Adipocyte (in vitro differentiated cells): ENCODE measurements at regions not wholly inside any gene's neighbourhood (a gene's known extent, or its start where the extent isn't known, plus 50 kb on each side); places are given as distances from the start of the nearest gene placed in this dataset.
"Not testable (repeated sequence)": the region's sequence is repeated elsewhere in the genome, so short reads cannot be mapped to it uniquely, and the experiment has no call there.

Experiments used
- DNase-seq: peaks from one replicate; pipeline ENCODE4 v3.0.0-alpha.2; 2015; ENCODE audit warnings: low read depth
- H3K27me3 ChIP-seq: replicated peaks from 2 replicates; pipeline ENCODE4 v1.7.0; 2013; ENCODE audit warnings: mild to moderate bottlenecking, low read length, moderate library complexity; ENCODE audit not compliant: control insufficient read depth, insufficient read depth
- H3K36me3 ChIP-seq: 2 replicates; pipeline ENCODE4 v1.7.0; 2013; ENCODE audit warnings: low read length, mild to moderate bottlenecking, moderate library complexity; ENCODE audit not compliant: control insufficient read depth, insufficient read depth, severe bottlenecking
- H3K4me1 ChIP-seq: 2 replicates; pipeline ENCODE4 v1.7.0; 2013; ENCODE audit warnings: mild to moderate bottlenecking, low read length, moderate library complexity; ENCODE audit not compliant: control insufficient read depth, insufficient read depth
- H3K4me3 ChIP-seq: 2 replicates; pipeline ENCODE4 v1.7.0; 2013; ENCODE audit warnings: mild to moderate bottlenecking, low read length, moderate library complexity
- H3K9ac ChIP-seq: 2 replicates; pipeline ENCODE4 v1.7.0; 2013; ENCODE audit warnings: mild to moderate bottlenecking, low read length, moderate library complexity
- H3K9me3 ChIP-seq: 2 replicates; pipeline ENCODE4 v1.7.0; 2013; ENCODE audit warnings: mild to moderate bottlenecking, low read length, moderate library complexity; ENCODE audit not compliant: control insufficient read depth

DNA sequence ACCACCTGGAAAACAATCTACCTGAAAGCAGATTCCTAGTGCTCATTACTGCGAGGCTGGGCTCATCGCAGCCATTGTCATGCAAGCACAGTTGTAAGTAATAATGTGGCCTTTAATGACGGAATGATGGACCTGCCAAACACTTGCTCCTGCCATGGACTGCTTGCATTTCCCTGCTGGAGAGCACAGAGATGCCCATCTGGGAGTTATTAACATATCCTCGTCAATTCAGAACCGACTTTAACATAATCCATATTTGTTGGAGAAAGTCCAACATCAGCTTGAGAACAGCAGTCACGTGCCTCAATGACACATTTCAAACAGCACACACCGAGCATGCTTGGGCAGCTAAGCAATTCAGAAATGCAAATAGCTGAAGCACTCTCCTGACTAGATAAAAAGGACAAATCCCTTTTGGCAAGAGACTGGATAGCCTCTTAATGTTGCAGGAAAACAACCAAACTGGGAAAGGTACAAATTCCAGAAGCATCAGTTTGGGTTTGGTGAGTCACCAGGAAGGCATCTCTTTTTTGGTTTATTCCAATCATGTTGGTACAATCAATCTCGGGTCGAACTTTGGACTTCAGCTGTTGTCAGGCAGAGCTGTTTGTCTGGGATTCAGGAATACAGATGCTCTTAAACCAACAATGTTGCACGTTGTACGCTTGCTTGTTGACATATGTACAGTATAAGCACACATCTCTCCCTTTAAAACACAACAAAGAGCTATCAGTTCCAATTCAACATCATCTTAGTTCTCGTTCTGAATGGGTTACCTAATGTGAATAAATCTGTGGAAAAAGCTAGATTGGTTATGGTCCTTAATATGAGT lies 395.8 kb downstream of the LNPK start:
- Histone ChIP-seq H3K27me3 (no peaks in the 10 kb centered on the region), H3K4me1 (peaks cover 35% of the 10 kb centered on the region), H3K9me3 (no peaks in the 10 kb centered on the region), H3K36me3 (no peaks in the 10 kb centered on the region), H3K4me3 (peak overlapping the region; percentile 2), H3K9ac (no peak overlapping the region)
- peak; percentile 88 for DNase-seq

GRCh38 chr2:175605640-175606009 lies 396.4 kb downstream of the LNPK start:
- Histone ChIP-seq H3K4me3 (no peak overlapping the region), H3K4me1 (peaks cover 39% of the 10 kb centered on the region), H3K36me3 (no peaks in the 10 kb centered on the region), H3K27me3 (no peaks in the 10 kb centered on the region), H3K9me3 (no peaks in the 10 kb centered on the region), H3K9ac (no peak overlapping the region)
- DNase-seq, result no peak

GRCh38 chr2:175601969-175602368 lies 400.1 kb downstream of the LNPK start:
- Histone ChIP-seq H3K9ac (no peak overlapping the region), H3K36me3 (no peaks in the 10 kb centered on the region), H3K4me1 (peaks cover 56% of the 10 kb centered on the region), H3K27me3 (no peaks in the 10 kb centered on the region), H3K4me3 (no peak overlapping the region), H3K9me3 (no peaks in the 10 kb centered on the region)
- no peak for DNase-seq

GRCh38 chr2:175599966-175600831 lies 401.9 kb downstream of the LNPK start:
- Histone ChIP-seq H3K9ac (peak overlapping the region; percentile 77), H3K4me3 (peak overlapping the region; percentile 41), H3K36me3 (no peaks in the 10 kb centered on the region), H3K4me1 (peaks cover 42% of the 10 kb centered on the region), H3K27me3 (no peaks in the 10 kb centered on the region), H3K9me3 (no peaks in the 10 kb centered on the region)
- DNase-seq, result peak; percentile 96

GRCh38 chr2:175597286-175597685 lies 404.8 kb downstream of the LNPK start:
- Histone ChIP-seq H3K36me3 (no peaks in the 10 kb centered on the region), H3K9me3 (no peaks in the 10 kb centered on the region)

GRCh38 chr2:175595139-175595538 lies 406.9 kb downstream of the LNPK start:
- H3K27me3 ChIP-seq, result no peaks in the 10 kb centered on the region
- no peak overlapping the region for H3K4me3 ChIP-seq
- no peak for DNase-seq
- peaks cover 20% of the 10 kb centered on the region for H3K4me1 ChIP-seq
- no peaks in the 10 kb centered on the region for H3K36me3 ChIP-seq
- no peak overlapping the region for H3K9ac ChIP-seq
- H3K9me3 ChIP-seq, result no peaks in the 10 kb centered on the region

More at GRCh38 chr2:175597286-175597685, 404.8 kb downstream of the LNPK start:
- no peak overlapping the region for H3K4me3 ChIP-seq
- DNase-seq, result peak; percentile 54
- no peaks in the 10 kb centered on the region for H3K27me3 ChIP-seq
- H3K4me1 ChIP-seq, result peaks cover 38% of the 10 kb centered on the region
- H3K9ac ChIP-seq, result no peak overlapping the region

DNA sequence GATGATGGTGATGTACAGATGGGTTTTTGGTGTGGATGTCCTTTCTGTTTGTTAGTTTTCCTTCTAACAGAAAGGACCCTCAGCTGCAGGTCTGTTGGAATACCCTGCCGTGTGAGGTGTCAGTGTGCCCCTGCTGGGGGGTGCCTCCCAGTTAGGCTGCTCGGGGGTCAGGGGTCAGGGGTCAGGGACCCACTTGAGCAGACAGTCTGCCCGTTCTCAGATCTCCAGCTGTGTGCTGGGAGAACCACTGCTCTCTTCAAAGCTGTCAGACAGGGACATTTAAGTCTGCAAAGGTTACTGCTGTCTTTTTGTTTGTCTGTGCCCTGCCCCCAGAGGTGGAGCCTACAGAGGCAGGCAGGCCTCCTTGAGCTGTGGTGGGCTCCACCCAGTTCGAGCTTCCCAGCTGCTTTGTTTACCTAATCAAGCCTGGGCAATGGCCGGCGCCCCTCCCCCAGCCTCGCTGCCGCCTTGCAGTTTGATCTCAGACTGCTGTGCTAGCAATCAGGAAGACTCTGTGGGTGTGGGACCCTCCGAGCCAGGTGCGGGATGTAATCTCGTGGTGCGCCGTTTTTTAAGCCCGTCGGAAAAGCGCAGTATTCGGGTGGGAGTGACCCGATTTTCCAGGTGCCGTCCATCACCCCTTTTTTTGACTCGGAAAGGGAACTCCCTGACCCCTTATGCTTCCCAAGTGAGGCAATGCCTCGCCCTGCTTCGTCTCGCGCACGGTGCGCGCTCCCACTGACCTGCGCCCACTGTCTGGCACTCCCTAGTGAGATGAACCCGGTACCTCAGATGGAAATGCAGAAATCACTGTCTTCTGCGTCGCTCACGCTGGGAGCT lies 408.2 kb downstream of the LNPK start:
- not testable (repeated sequence) for H3K4me1 ChIP-seq, H3K9me3 ChIP-seq, H3K4me3 ChIP-seq, H3K36me3 ChIP-seq, H3K9ac ChIP-seq, H3K27me3 ChIP-seq, DNase-seq

DNA sequence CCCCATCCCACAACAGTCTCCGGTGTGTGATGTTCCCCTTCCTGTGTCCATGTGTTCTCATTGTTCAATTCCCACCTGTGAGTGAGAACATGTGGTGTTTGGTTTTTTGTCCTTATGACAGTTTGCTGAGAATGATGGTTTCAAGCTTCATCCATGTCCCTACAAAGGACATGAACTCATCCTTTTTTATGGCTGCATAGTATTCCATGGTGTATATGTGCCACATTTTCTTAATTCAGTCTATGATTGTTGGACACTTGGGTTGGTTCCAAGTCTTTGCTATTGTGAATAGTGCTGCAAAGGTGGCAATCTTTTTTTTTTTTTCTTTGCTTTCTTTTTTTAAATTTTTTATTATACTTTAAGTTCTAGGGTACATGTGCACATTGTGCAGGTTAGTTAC lies 406.7 kb upstream of the ATP5MC3 start:
- H3K4me1 ChIP-seq, H3K36me3 ChIP-seq, H3K4me3 ChIP-seq, DNase-seq, H3K27me3 ChIP-seq, H3K9me3 ChIP-seq, H3K9ac ChIP-seq: not testable (repeated sequence)

- no peak for DNase-seq
- Histone ChIP-seq H3K9me3 (no peaks in the 10 kb centered on the region), H3K27me3 (no peaks in the 10 kb centered on the region), H3K9ac (no peak overlapping the region), H3K36me3 (no peaks in the 10 kb centered on the region), H3K4me3 (no peak overlapping the region), H3K4me1 (no peaks in the 10 kb centered on the region)
Observed at GRCh38 chr2:175585496-175585895, 404.0 kb upstream of the ATP5MC3 start.

GRCh38 chr2:175580652-175581051 lies 399.1 kb upstream of the ATP5MC3 start:
- Histone ChIP-seq H3K36me3 (no peaks in the 10 kb centered on the region), H3K4me1 (no peaks in the 10 kb centered on the region), H3K4me3 (no peak overlapping the region), H3K9me3 (no peaks in the 10 kb centered on the region), H3K9ac (no peak overlapping the region), H3K27me3 (no peaks in the 10 kb centered on the region)
- DNase-seq, result no peak

DNA sequence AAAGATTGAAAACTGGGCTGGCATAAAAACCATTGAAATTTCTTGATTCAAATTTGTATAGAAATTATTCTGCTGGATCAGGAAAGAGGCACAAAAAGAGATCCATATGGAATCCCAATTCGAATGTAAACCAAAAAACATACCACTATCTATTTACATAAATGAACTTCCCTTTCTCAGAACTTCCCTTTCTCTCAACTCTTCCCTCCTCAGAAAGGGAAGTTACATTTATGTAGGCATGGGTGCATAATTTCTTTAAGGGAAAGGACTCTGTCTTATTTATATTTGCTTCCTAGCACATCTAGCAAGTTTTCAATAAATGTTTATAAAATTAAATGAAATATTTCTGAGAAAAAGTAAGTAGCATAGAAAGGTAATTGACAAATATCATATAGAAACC lies 398.1 kb upstream of the ATP5MC3 start:
- DNase-seq, result no peak
- Histone ChIP-seq H3K4me3 (no peak overlapping the region), H3K4me1 (no peaks in the 10 kb centered on the region), H3K36me3 (no peaks in the 10 kb centered on the region), H3K27me3 (no peaks in the 10 kb centered on the region), H3K9me3 (no peaks in the 10 kb centered on the region), H3K9ac (no peak overlapping the region)
